K562 (cell line): ENCODE measurements at regions not wholly inside any gene's neighbourhood (a gene's known extent, or its start where the extent isn't known, plus 50 kb on each side); places are given as distances from the start of the nearest gene placed in this dataset.

Experiments used
- ATAC-seq: fragments of 200-7000 bp; cut with Tn5 transposase; 3 replicates; pipeline ENCODE4 v1.9.1; 2020; ENCODE audit warnings: moderate library complexity
- BruUV-seq: library from RNA; stranded (reverse); fragments of 400-500 nt; replicated peaks from 2 replicates; lab custom pipeline; 2021; lab: Mats Ljungman, UMichigan
- CTCF ChIA-PET: fragments of 300-600 bp; formaldehyde crosslinking; extraction: SDS; loops from one replicate; lab custom pipeline; 2021; ENCODE audit warnings: low intra/inter-chr PET ratio; lab: Yijun Ruan, JAX
- POLR2A ChIA-PET: fragments of 300-600, 350-650 bp; sonication (Branson Sonifier 250); formaldehyde crosslinking; extraction: SDS; loops from one replicate; lab custom pipeline; 2021; ENCODE audit warnings: antibody characterized with exemption, inconsistent platforms; lab: Yijun Ruan, JAX
- DNase-seq, 4 experiments: peaks; one replicate each; pipeline versions ENCODE4 v3.0.0 to v3.0.0-alpha.2; 2011 to 2018; ENCODE audit warnings: low spot score in 3 of 4, mixed read lengths in 3 of 4; ENCODE audit errors: extremely low read depth in 1 of 4
- FAIRE-seq: peaks from 2 replicates; lab custom pipeline; 2011; peaks lifted over from hg19 to GRCh38; lab: Jason Lieb, UNC
- H2AFZ ChIP-seq: 2 replicates; pipeline ENCODE4 v1.6.0; 2011; ENCODE audit warnings: low read depth, low read length, control low read depth, inconsistent platforms
- H3K27ac ChIP-seq: fragments of 200-600 bp; 3 replicates; pipeline ENCODE4 v1.8.0; 2011; ENCODE audit warnings: low read depth, mild to moderate bottlenecking, control low read depth, inconsistent platforms, low read length, moderate library complexity, mixed read lengths; ENCODE audit errors: extremely low read depth
- H3K27me3 ChIP-seq, 2 experiments: fragments of 300-600 bp in 1 of 2; 2 replicates in 1 of 2; 3 replicates in 1 of 2; pipeline versions ENCODE4 v1.6.0 to v1.8.0; 2011; ENCODE audit warnings: inconsistent platforms in 2 of 2, low read length in 2 of 2, mild to moderate bottlenecking in 1 of 2, mixed read lengths in 1 of 2, moderate library complexity in 1 of 2; ENCODE audit not compliant: control insufficient read depth in 2 of 2, insufficient read depth in 2 of 2
- H3K36me3 ChIP-seq: fragments of 300-600 bp; 3 replicates; pipeline ENCODE4 v1.8.0; 2011; ENCODE audit warnings: mild to moderate bottlenecking, low read length, inconsistent platforms; ENCODE audit not compliant: control insufficient read depth, insufficient read depth
- H3K4me1 ChIP-seq, 2 experiments: fragments of 200-600 bp in 1 of 2; replicated peaks in 1 of 2; 2 replicates in 1 of 2; 3 replicates in 1 of 2; pipeline versions ENCODE4 v1.5.1 to v1.8.0; 2011; ENCODE audit warnings: inconsistent platforms in 2 of 2, low read length in 2 of 2, mild to moderate bottlenecking in 1 of 2, mixed read lengths in 1 of 2, moderate library complexity in 1 of 2; ENCODE audit not compliant: control insufficient read depth in 2 of 2, insufficient read depth in 2 of 2
- H3K4me2 ChIP-seq: 2 replicates; pipeline ENCODE4 v1.6.1; 2011; ENCODE audit warnings: low read length, control low read depth, inconsistent platforms, mixed read lengths; ENCODE audit not compliant: insufficient read depth
- H3K4me3 ChIP-seq: fragments of 200-600 bp; sonication (generic), shearing (Covaris generic); 2 replicates; pipeline ENCODE4 v1.5.1; 2016; ENCODE audit warnings: control low read depth, inconsistent platforms
- H3K79me2 ChIP-seq: fragments of 200-600 bp; 3 replicates; pipeline ENCODE4 v1.8.0; 2011; ENCODE audit warnings: low read length, inconsistent platforms; ENCODE audit not compliant: control insufficient read depth, insufficient read depth
- H3K9ac ChIP-seq, 2 experiments: 2 replicates each; pipeline versions ENCODE4 v1.6.0 to v1.6.1; 2011; ENCODE audit warnings: low read depth in 2 of 2, low read length in 2 of 2, control low read depth in 1 of 2, inconsistent platforms in 1 of 2, mild to moderate bottlenecking in 1 of 2, mixed read lengths in 1 of 2; ENCODE audit not compliant: insufficient read depth in 1 of 2
- H3K9me1 ChIP-seq: one replicate; pipeline ENCODE4 v1.6.0; 2011; ENCODE audit warnings: inconsistent platforms, mild to moderate bottlenecking, low read length, moderate library complexity; ENCODE audit not compliant: control insufficient read depth, insufficient read depth
- H3K9me3 ChIP-seq: replicated peaks from 2 replicates; pipeline ENCODE4 v1.5.1; 2011; ENCODE audit warnings: low read depth, low read length, inconsistent platforms; ENCODE audit not compliant: control insufficient read depth, insufficient read depth
- H4K20me1 ChIP-seq: replicated peaks from 2 replicates; pipeline ENCODE4 v1.6.1; 2011; ENCODE audit warnings: low read length, inconsistent platforms, mixed read lengths; ENCODE audit not compliant: control insufficient read depth, insufficient read depth
- C11orf30 ChIP-seq: fragments of 450-650 bp; IDR thresholded peaks from 2 replicates; pipeline ENCODE4 v1.6.1; 2016; ENCODE audit warnings: low read depth, mild to moderate bottlenecking
- CBFA2T3 ChIP-seq: fragments of 450-650 bp; IDR thresholded peaks from 2 replicates; pipeline ENCODE4 v1.6.1; 2017
- CEBPB ChIP-seq: fragments of 450-650 bp; IDR thresholded peaks from 2 replicates; pipeline ENCODE4 v1.6.1; 2016; ENCODE audit warnings: missing genetic modification characterization, missing compliant biosample characterization
- ESRRA ChIP-seq: fragments of 450-650 bp; IDR thresholded peaks from 2 replicates; pipeline ENCODE4 v1.6.1; 2014; ENCODE audit warnings: low read depth, mild to moderate bottlenecking, moderate library complexity, borderline replicate concordance
- FOXP1 ChIP-seq: sonication (generic); formaldehyde crosslinking; IDR thresholded peaks from 2 replicates; pipeline ENCODE4 v1.8.0; 2022; ENCODE audit warnings: mild to moderate bottlenecking, missing genetic modification reagents
- HDGF ChIP-seq: fragments of 450-650 bp; IDR thresholded peaks from 2 replicates; pipeline ENCODE4 v1.6.1; 2016
- HOXB6 ChIP-seq: fragments of 250-450 bp; sonication (Bioruptor Pico); IDR thresholded peaks from 2 replicates; pipeline ENCODE4 v1.5.1; 2022; ENCODE audit warnings: mild to moderate bottlenecking, borderline replicate concordance
- LARP7 ChIP-seq: fragments of 450-650 bp; IDR thresholded peaks from 2 replicates; pipeline ENCODE4 v1.6.1; 2016
- NFE2L1 ChIP-seq: fragments of 450-650 bp; IDR thresholded peaks from 2 replicates; pipeline ENCODE4 v1.6.1; 2016; ENCODE audit warnings: missing genetic modification characterization, low read depth, mild to moderate bottlenecking, missing compliant biosample characterization, moderate library complexity, borderline replicate concordance
- POLR2AphosphoS5 ChIP-seq: IDR thresholded peaks from 2 replicates; pipeline ENCODE4 v1.6.1; 2011; ENCODE audit warnings: mild to moderate bottlenecking, low read depth, low read length, moderate library complexity; ENCODE audit not compliant: control insufficient read depth, insufficient read depth
- THAP12 ChIP-seq: fragments of 250-450 bp; sonication (Bioruptor Pico); IDR thresholded peaks from 2 replicates; pipeline ENCODE4 v1.9.0; 2021; ENCODE audit warnings: mild to moderate bottlenecking, inconsistent platforms
- XRCC3 ChIP-seq: fragments of 450-650 bp; IDR thresholded peaks from 2 replicates; pipeline ENCODE4 v1.6.1; 2017; ENCODE audit warnings: mild to moderate bottlenecking, moderate library complexity
- ZNF280B ChIP-seq: fragments of 250-450 bp; sonication (Bioruptor Pico); IDR thresholded peaks from 2 replicates; pipeline ENCODE4 v1.5.1; 2021; ENCODE audit warnings: mild to moderate bottlenecking
- ZNF282 ChIP-seq: sonication (generic); formaldehyde crosslinking; IDR thresholded peaks from 2 replicates; pipeline ENCODE4 v1.8.1; 2023; ENCODE audit warnings: missing genetic modification reagents
- WGBS: fragments of 100-300 bp; shearing (Covaris generic); methylation state at CpG from one replicate; pipeline ENCODE4 v1.1.6; 2016; ENCODE audit warnings: low coverage, mixed read lengths; ENCODE audit not compliant: insufficient coverage; ENCODE audit errors: missing lambda C conversion rate; 5-methylcytosine and 5-hydroxymethylcytosine counted together
- in situ Hi-C: fragments of 300-500 bp; cut with MboI; formaldehyde crosslinking; loops from 4 replicates; pipeline ENCODE4 v1.15.0; 2018; ENCODE audit warnings: inconsistent platforms, mixed read lengths
- intact Hi-C: fragments of 100-400 bp; cut with micrococcal nuclease; formaldehyde crosslinking; loops from 2 replicates; pipeline ENCODE4 v1.14.2; 2022

GRCh38 chr9:107592424-107592823 is 102.9 kb upstream of the KLF4 start:
- BruUV-seq = no TSS peak
- Histone ChIP-seq H2AFZ (no peak overlapping the region), H4K20me1 (no peaks in the 10 kb centered on the region), H3K36me3 (no peaks in the 10 kb centered on the region), H3K27me3 (peaks cover 2 to 41% of the 10 kb centered on the region in 2 experiments; a peak in 4 of 5 replicates), H3K27ac (no peak overlapping the region), H3K4me3 (no peak overlapping the region), H3K79me2 (no peaks in the 10 kb centered on the region), H3K9ac (no peak overlapping the region), H3K4me1 (no peaks in the 10 kb centered on the region), H3K9me3 (no peaks in the 10 kb centered on the region), H3K4me2 (no peak overlapping the region), H3K9me1 (no peaks in the 10 kb centered on the region)
- POLR2A ChIA-PET = no interaction called here
- intact Hi-C loops (no loop called here), in situ Hi-C loops (no loop called here)
- FAIRE-seq (no peak), DNase-seq (no peak), ATAC-seq (no peak)
- CTCF ChIA-PET = no interaction called here
- TF ChIP-seq C11orf30 = no peak
- TF ChIP-seq NFE2L1 (tag) = no peak
- no peak for TF ChIP-seq XRCC3
- WGBS = 0% methylated on average over 7 of the region's 7 CpGs

GRCh38 chr9:107591781-107592180 is 102.2 kb upstream of the KLF4 start:
- ATAC-seq (no peak), DNase-seq (no peak), FAIRE-seq (no peak)
- ChIA-PET POLR2A (interaction anchor here (0.8 kb wide), 1 partner anchor 24 kb away, joined by 3 read pairs; no protein-coding TSS in a partner anchor), CTCF (no interaction called here)
- Histone ChIP-seq H3K36me3 (no peaks in the 10 kb centered on the region), H3K4me2 (no peak overlapping the region), H3K4me1 (no peaks in the 10 kb centered on the region), H3K79me2 (no peaks in the 10 kb centered on the region), H3K9me3 (no peaks in the 10 kb centered on the region), H3K27me3 (peaks cover 3 to 47% of the 10 kb centered on the region in 2 experiments; a peak in 4 of 5 replicates), H3K9me1 (no peaks in the 10 kb centered on the region), H4K20me1 (no peaks in the 10 kb centered on the region), H2AFZ (no peak overlapping the region), H3K9ac (no peak overlapping the region), H3K4me3 (no peak overlapping the region), H3K27ac (no peak overlapping the region)
- 0% methylated on average over 3 of the region's 3 CpGs for WGBS
- in situ Hi-C loops = no loop called here
- BruUV-seq = no TSS peak
- intact Hi-C loops = no loop called here
- TF ChIP-seq THAP12 (CRISPR knock-in tag) (no peak), POLR2AphosphoS5 (no peak), FOXP1 (CRISPR knock-in tag) (no peak), CBFA2T3 (no peak), C11orf30 (no peak), CEBPB (tag) (no peak), HDGF (no peak), ZNF282 (no peak), HOXB6 (no peak), ESRRA (no peak), ZNF280B (CRISPR knock-in tag) (no peak), LARP7 (no peak)
